ENCODE measurements at regions not wholly inside any gene's neighbourhood (a gene's known extent, or its start where the extent isn't known, plus 50 kb on each side); places are given as distances from the start of the nearest gene placed in this dataset.

GRCh38 chr9:75616052-75616451 lies 274.4 kb upstream of the PCSK5 start:
- intact Hi-C loops (cut with micrococcal nuclease) = no loop called here
- DNase-seq (no peak), ATAC-seq (ENCODE audit: low read depth) (no peak)
- ChIA-PET CTCF (no interaction called here), POLR2A (no interaction called here)
- TF ChIP-seq CTCF (IDR thresholded peaks at IDR 0.05) (no peak), EZH2 (IDR thresholded peaks at IDR 0.05; ENCODE audit: borderline replicate concordance, insufficient read depth, low read depth, low read length, poor library complexity, severe bottlenecking) (no peak)
- no peak overlapping the region for H3K4me2 ChIP-seq (replicated peaks; ENCODE audit: low read depth, low read length, poor library complexity, severe bottlenecking)
- no peaks in the 10 kb centered on the region for H3K4me1 Mint-ChIP-seq
- no peaks in the 10 kb centered on the region for H3K36me3 ChIP-seq (replicated peaks in 1 of 2; ENCODE audit: control extremely low read depth in 1 of 2, control insufficient read depth in 1 of 2, extremely low read depth in 1 of 2, insufficient read depth in 2 of 2, low read length in 1 of 2)
- no peak overlapping the region for H3K27ac Mint-ChIP-seq
- no peak overlapping the region for H2AFZ ChIP-seq (ENCODE audit: insufficient read depth, low read depth, low read length, poor library complexity, severe bottlenecking)
- no peak overlapping the region for H3K9ac ChIP-seq (ENCODE audit: low read length)
- no peak overlapping the region for H3K4me3 ChIP-seq (ENCODE audit: control extremely low read depth in 1 of 5, extremely low read depth in 1 of 5, insufficient read depth in 1 of 5, low read depth in 2 of 5, low read length in 4 of 5)
- no peak overlapping the region for H3K4me3 Mint-ChIP-seq
- no CpG with 5 or more reads among the region's 1 CpG for WGBS (ENCODE audit: insufficient coverage)
- no peaks in the 10 kb centered on the region for H3K27me3 ChIP-seq (replicated peaks in 1 of 4; ENCODE audit: control extremely low read depth in 1 of 4, control insufficient read depth in 3 of 4, insufficient read depth in 4 of 4, low read length in 3 of 4)
- H3K9me3 Mint-ChIP-seq (ENCODE audit: insufficient read depth) = no peaks in the 10 kb centered on the region
- H3K27ac ChIP-seq (ENCODE audit: low read length in 2 of 2) = no peak overlapping the region
- H3K9me3 ChIP-seq (ENCODE audit: control extremely low read depth in 1 of 3, control insufficient read depth in 2 of 3, insufficient read depth in 1 of 3, low read length in 2 of 3) = peaks cover 0 to 2% (median 0%) of the 10 kb centered on the region in 3 donors
- peaks cover 10% of the 10 kb centered on the region for H3K27me3 Mint-ChIP-seq
- no peaks in the 10 kb centered on the region for H4K20me1 ChIP-seq (ENCODE audit: control insufficient read depth, insufficient read depth, low read length, poor library complexity, severe bottlenecking)
- H3K4me1 ChIP-seq (ENCODE audit: control insufficient read depth in 2 of 2, insufficient read depth in 2 of 2, low read length in 2 of 2) = no peaks in the 10 kb centered on the region
- H3K79me2 ChIP-seq (ENCODE audit: control insufficient read depth, insufficient read depth, low read length) = no peaks in the 10 kb centered on the region

GRCh38 chr9:75616841-75617566 lies 273.5 kb upstream of the PCSK5 start:
- Histone ChIP-seq H3K79me2 (ENCODE audit: control insufficient read depth, insufficient read depth, low read length) (no peaks in the 10 kb centered on the region), H3K9me3 (ENCODE audit: control extremely low read depth in 1 of 3, control insufficient read depth in 2 of 3, insufficient read depth in 1 of 3, low read length in 2 of 3) (peaks cover 0 to 2% (median 0%) of the 10 kb centered on the region in 3 donors), H3K9ac (ENCODE audit: low read length) (no peak overlapping the region), H3K4me1 (ENCODE audit: control insufficient read depth in 2 of 2, insufficient read depth in 2 of 2, low read length in 2 of 2) (no peaks in the 10 kb centered on the region), H4K20me1 (ENCODE audit: control insufficient read depth, insufficient read depth, low read length, poor library complexity, severe bottlenecking) (no peaks in the 10 kb centered on the region), H3K36me3 (replicated peaks in 1 of 2; ENCODE audit: control extremely low read depth in 1 of 2, control insufficient read depth in 1 of 2, extremely low read depth in 1 of 2, insufficient read depth in 2 of 2, low read length in 1 of 2) (no peaks in the 10 kb centered on the region), H3K27me3 (replicated peaks in 1 of 4; ENCODE audit: control extremely low read depth in 1 of 4, control insufficient read depth in 3 of 4, insufficient read depth in 4 of 4, low read length in 3 of 4) (no peaks in the 10 kb centered on the region), H3K4me2 (replicated peaks; ENCODE audit: low read depth, low read length, poor library complexity, severe bottlenecking) (no peak overlapping the region), H2AFZ (ENCODE audit: insufficient read depth, low read depth, low read length, poor library complexity, severe bottlenecking) (no peak overlapping the region), H3K27ac (ENCODE audit: low read length in 2 of 2) (no peak overlapping the region), H3K4me3 (ENCODE audit: control extremely low read depth in 1 of 5, extremely low read depth in 1 of 5, insufficient read depth in 1 of 5, low read depth in 2 of 5, low read length in 4 of 5) (no peak overlapping the region)
- Mint-ChIP-seq H3K4me3 (no peak overlapping the region), H3K4me1 (no peaks in the 10 kb centered on the region), H3K27me3 (peaks cover 10% of the 10 kb centered on the region), H3K27ac (no peak overlapping the region), H3K9me3 (ENCODE audit: insufficient read depth) (no peaks in the 10 kb centered on the region)
- no peak for TF ChIP-seq CTCF (IDR thresholded peaks at IDR 0.05)
- no peak for TF ChIP-seq EZH2 (IDR thresholded peaks at IDR 0.05; ENCODE audit: borderline replicate concordance, insufficient read depth, low read depth, low read length, poor library complexity, severe bottlenecking)
- CTCF ChIA-PET = no interaction called here
- 90% methylated on average over 1 of the region's 3 CpGs for WGBS (ENCODE audit: insufficient coverage)
- intact Hi-C loops (cut with micrococcal nuclease) = no loop called here
- DNase-seq = no peak
- ATAC-seq (ENCODE audit: low read depth) = no peak
- POLR2A ChIA-PET = no interaction called here

Measured in B cell (primary cell).